ENCODE measurements at regions not wholly inside any gene's neighbourhood (a gene's known extent, or its start where the extent isn't known, plus 50 kb on each side); places are given as distances from the start of the nearest gene placed in this dataset.

GRCh38 chr18:40440088-40440487 is 1514.9 kb upstream of the PIK3C3 start:
- TF ChIP-seq POLR2A (IDR thresholded peaks at IDR 0.05): no peak
- no peak for TF ChIP-seq POLR2AphosphoS5 (IDR thresholded peaks at IDR 0.05)
- no peak for TF ChIP-seq CTCF (IDR thresholded peaks at IDR 0.05 in 8 of 11, conservative IDR thresholded peaks at IDR 0.05 in 3 of 11)
